ENCODE measurements at regions not wholly inside any gene's neighbourhood (a gene's known extent, or its start where the extent isn't known, plus 50 kb on each side); places are given as distances from the start of the nearest gene placed in this dataset.
"Not testable (repeated sequence)": the region's sequence is repeated elsewhere in the genome, so short reads cannot be mapped to it uniquely, and the experiment has no call there.

DNA sequence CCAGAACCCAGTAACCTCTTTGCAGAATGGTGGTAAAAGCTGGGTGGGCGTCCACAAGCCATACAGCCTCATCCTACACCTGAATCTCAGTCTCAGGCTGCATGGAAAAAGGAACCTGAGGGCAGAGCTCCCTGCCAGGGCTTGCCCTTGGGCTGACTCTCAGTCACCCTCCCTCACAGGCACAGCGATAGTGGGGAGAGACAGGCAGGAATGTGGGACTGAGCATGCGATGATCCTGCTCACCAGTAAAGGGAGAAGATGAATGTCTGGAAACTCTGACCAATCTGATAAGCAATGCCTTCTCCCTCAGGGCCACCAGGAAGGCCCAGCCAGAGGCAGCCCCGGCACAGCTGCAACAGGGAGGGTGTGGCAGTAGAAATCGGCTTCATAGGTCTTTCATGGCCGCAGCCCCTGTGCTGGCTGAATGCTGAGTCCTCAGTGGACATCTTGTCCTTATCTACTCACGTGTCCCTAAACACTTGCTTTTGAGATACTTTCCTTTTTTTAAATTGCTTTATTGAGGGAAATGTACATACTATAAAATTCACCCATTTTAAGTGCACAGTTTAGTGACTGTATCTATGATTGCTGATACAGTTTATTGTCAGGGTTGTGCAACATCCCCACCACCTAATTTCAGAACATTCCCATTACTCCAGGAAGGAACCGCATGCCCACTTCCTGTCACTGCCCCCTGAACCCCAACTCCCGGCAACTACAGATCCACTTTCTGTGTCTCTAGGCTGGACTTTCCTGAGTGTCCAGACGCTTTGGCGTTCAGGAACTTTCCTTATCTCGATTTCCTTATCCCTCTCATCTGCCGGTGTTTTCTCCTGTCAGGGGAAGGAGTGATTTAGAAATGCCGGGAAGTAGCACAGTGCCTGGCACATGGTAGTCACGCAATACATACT is 258.1 kb downstream of the PCNX1 start:
- no peak for DNase-seq

DNA sequence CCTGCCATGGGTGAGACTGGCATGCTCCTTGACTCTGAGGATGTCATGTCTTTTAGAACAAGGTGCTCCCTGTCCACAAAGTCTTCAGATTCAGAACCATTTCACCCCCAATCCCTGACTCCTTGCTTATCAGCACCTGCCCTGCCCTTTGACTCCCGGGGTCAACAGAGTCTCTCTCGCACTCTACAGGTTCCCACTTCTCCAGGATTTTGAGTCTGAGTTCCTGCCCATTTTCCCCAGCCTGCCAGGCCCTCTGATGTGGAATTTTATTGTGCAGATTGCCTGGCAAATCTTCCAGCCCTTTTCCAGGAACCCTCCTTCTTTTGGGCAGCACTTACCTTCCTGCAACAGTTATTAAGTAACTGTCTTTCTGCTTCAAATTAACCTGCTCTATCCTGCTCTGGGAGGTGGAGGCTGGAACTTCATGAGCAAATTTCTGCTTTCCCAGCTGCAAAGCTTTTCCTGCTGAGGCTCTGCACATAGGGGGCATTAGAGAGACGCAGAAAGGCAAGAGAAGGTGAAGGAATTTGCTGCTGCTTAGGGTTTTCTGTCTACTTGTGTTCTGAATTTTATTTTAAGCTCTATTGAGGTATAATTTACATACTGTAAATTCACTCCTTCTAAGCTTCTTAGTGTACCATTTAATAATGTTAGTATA is 259.1 kb downstream of the PCNX1 start:
- no peak for DNase-seq

DNA sequence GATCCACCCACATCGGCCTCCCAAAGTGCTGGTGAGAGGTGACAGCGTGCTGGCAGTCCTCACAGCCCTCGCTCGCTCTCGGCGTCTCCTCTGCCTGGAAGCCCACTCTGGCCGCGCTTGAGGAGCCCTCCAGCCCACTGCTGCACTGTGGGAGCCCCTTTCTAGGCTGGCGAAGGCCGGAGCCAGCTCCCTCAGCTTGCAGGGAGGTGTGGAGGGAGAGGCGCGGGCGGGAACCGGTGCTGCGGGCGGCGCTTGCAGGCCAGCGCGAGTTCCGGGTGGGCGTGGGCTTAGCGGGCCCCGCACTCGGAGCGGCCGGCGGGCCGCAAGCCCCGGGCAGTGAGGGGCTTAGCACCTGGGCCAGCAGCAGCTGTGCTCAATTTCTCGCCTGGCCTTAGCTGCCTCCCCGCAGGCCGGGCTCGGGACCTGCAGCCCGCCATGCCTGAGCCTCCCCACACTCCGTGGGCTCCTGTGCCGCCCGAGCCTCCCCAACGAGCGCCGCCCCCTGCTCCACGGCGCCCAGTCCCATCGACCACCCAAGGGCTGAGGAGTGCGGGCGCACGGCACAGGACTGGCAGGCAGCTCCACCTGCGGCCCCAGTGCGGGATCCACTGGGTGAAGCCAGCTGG is 260.2 kb downstream of the PCNX1 start:
- not testable (repeated sequence) for DNase-seq

DNA sequence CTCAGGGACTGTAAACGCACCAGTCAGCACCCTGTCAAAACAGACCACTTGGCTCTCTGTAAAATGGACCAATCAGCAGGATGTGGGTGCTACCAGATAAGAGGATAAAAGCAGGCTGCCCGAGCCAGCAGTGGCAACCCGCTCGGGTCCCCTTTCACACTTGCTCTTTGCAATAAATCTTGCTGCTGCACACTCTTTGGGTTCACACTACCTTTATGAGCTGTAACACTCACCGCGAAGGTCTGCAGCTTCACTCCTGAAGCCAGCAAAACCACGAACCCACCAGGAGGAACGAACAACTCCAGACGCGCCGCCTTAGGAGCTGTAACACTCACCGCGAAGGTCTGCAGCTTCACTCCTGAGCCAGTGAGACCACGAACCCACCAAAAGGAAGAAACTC is 260.9 kb downstream of the PCNX1 start:
- not testable (repeated sequence) for DNase-seq

DNA sequence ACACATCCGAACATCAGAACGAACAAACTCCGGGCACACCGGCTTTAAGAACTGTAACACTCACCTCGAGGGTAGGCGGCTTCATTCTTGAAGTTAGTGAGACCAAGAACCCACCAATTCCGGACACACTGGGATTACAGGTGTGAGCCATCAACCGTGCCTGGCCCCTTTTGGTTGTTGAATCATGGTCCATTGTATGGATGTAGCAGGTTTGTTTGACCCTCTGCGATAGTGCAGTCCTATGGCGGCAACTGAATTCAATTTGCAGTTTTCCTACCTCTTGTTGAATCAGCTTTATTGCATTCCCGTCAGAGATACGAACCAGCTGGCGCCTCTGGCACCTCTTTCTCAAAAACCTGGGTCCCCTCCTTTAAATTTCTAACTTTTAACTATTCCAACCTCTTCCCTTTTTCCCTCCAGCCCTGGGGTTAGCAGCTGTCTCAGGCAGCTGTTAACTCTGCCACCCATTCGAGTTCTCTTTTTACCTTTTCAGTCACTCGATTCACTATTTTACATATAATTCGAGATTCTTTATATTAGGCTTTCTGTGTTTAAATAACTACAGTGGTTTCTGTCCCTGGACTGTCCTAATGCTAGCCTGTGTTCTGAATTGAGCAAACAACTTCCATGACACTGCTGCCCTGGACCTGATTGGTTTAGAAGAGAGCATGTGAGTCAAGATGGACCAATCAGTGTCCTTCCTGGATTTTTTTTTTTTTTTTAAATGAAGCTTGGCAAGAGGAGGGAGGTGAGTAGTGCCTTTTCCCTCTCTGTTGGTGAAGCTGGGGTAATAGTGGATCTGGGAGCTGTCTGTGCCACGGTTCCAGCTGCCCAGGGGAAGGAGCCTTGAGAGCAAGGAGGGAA is 261.5 kb downstream of the PCNX1 start:
- DNase-seq, result no peak

DNA sequence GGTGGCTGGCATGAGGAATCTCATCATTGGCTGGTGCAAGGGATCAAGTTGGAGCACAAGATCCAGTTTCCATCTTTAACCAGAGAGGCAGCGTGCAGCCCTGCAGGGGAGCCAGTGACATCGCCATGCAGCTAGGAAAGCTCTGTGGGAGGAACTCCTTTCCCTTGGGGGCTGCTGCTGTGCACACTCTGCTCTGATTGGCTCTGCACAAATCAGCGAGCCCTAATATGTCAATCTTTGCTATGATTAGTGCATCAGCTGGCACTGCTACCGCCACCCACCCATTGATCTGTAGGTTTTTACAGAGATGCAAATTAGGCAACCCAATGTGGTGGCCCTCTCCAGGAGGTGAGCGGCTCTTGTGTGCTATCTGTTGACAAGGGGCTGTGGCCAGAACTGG is 262.6 kb downstream of the PCNX1 start:
- DNase-seq, result no peak

DNA sequence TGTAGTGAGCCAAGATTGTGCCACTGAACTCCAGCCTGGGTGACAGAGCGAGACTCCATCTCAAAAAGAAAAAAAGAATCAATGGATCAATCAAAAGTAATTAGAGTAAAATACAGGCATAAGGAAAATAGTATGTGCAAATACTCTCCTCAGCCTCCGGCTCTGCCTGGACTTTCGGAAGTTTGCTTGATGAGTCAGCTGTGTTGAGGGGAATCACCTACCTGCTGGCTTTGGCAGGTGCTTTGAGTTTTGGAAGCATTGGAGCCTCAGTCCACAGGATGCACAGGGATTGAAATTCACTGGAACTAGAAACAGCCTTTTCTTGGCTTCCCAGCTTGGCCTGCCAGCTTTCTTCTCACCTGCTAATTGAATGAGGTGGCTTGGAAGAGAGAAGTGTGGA is 268.2 kb downstream of the PCNX1 start:
- DNase-seq, result no peak

DNA sequence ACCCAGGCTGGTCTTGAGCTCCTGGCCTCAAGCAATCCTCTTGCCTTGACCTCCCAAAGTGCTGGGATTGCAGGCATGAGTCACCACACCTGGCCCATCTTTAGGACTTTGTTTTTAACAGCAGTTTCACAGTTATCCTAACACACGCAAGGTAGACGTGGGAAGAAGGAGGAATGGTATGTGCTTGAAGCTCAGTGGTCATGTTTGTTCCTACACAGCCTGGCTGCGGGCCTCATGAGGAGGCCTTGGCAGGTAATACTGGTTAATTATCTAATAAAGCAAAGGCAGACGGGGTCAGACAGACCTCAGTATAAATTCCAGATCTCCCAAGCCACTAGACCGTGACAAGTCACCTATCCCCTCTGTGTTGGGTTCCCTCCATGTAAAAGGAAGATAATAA is 271.8 kb downstream of the PCNX1 start:
- DNase-seq, result no peak

DNA sequence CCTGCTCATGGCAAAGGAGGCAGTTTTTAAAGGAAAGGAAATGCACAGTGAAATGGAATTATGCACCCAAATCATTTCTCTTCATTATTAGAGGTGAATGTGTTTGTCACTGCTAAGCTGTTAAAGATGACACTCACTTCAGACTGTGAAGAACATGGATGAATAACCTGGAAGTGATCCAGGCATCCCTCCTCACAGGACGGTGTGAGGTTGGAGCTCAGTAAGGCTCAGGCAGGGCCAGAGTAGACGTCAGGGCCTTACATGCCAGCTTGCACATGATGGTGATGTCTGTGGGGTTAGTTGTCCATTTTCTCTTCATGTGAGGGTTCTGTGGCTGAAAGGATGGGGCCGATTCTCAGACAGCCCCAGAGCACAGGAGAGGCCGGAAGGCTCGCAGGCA is 273.1 kb downstream of the PCNX1 start:
- no peak for DNase-seq

DNA sequence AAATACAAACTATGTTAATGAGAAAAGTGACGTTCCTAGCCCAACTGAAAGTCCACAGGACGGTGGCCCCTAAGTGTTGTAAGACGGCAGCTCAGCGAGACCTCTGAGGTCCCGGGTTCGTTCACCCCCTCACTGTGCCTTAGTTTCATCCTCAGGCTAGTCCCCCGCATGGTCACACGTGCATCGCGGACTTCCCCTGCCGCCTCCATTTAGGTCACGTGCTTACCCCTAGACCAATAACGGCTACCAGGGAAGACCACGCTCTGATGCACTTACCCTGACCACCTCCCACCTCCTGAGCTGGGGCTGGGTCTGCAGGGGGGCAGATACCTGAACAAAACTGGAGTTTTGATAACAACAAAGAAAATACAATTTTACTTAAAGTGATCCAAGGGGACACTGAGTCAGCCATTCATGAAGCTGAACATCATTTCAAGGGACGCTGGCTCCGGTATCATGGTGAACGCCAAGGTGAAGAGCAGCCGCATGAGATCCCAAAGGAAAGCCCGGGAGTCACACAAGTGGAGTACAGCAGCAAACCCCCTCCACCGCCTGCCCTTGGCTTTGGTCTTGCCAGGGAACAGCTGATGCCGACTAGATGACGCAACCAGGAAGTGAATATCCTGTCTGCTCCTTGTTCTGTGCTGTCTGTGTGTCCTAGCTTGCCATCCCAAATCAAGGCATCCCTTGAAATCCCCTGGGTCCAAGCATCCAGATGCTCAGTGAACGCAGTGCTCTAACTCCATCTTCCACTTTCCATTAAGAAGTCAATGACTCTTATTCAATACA is 274.1 kb downstream of the PCNX1 start:
- no peak for DNase-seq

DNA sequence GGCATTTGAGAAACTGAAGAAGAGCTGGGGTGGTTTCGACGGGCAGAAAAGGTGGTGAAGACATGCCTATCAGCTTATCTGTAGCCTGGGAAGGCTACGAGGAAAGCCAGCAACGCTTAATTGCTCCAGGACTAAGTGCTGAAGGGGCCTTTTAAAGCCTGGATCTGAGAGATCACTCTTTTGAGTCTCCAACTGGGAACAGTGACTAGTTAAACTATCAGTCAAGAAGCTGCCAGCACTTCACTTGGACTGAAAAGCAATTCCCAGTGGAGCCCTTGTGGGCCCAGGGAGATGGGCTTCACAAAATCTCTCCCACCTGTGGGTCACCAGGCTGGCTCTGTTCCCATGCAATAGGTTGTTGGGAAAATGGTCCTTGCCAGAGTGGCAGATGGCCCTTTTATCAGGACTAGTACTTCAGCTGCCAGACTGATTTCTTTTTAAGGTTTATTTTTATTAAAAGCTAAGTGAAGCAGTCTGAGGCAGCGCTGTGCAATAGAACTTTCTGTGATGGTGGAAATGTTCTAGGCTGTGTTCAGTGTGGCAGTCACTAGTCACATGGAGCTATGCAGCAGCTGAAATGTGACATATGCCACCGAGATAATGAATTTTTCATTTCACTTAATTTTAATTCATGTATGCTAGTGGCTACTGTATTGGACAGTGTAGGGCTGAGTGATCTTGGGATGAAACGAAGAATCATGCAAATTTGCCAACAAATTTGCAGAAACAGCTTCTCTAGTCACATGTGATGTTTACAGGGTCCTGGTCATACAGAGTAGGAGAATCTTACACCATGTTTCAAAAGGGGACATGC is 276.8 kb downstream of the PCNX1 start:
- no peak for DNase-seq

DNA sequence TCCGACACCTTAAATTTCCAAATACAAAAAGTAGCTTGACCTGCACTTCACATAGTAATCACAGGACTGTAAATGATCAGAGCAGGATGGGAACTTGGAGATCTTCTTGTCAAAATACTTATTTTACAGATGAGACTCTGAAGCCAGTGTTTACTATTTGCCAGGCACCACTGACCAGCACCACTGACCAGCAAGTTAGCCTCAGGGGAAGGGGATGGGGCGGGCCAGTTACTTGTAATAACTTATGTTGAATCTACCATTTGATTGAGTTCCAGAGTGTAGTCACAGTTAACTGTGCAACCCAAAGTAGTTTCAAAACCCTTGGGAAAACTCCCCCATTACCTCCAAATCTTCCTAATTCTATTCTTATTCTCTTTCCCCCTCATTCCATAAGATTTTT is 278.4 kb downstream of the PCNX1 start:
- no peak for DNase-seq

DNA sequence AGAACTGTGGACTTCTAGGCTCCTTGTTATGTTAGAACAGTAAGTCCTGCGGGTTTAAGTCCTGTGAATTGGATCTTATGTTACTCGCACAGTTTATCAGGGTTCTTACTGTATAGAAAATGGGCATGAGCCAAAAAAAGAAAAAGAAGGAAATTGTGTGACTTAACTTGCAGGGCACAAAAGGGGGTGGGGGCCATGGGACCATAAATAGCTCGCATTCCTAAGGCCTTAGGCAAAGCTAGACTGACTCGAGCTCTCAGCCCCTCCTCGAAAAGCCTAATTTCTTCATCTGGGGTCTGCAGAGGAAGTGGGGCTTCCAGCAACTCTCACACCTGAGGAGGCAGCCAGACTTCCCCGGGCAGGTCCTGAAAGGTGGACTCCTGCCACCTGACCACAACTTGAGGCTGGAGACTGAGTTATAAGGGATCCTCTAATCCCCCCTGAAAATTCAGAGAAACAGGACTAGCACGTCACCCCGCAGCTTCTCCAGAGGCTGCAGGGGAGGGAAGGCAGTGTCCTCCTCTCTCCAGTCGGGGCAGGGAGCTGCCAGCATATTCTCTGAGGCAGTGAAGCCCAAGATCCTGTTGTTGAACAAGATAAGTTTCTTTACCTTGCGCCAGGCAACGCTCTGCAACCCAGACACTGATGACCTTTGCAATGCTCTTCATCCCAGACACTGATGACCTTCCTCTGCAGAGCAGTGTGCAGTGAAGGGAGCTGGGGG is 280.5 kb downstream of the PCNX1 start:
- no peak for DNase-seq

DNA sequence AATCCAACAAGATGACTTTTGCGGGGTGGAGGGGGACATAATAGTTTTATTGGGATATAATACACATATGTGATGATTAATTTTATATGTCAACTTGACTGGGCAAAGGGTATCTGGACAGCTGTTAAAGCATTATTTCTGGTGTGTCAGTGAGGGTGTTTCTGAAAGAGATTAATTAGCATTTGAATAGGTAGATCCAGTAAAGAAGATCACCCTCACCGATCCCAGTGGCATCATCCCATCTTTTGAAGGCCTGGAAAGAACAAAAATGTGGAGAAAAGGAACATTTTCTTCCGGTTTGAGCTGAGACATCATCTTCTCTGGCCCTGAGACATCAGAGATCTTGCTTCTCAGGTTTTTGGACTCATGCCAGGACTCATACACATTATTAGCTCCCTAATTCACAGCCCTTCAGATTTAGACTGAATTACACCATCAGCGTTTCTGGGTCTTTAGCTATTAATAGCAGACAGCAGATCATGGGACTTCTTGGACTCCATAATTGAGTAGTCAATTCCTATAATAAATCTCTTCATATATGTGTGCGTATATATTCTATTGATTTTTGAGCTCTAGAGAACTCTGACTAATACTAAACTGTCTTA is 283.6 kb downstream of the PCNX1 start:
- no peak for DNase-seq

DNA sequence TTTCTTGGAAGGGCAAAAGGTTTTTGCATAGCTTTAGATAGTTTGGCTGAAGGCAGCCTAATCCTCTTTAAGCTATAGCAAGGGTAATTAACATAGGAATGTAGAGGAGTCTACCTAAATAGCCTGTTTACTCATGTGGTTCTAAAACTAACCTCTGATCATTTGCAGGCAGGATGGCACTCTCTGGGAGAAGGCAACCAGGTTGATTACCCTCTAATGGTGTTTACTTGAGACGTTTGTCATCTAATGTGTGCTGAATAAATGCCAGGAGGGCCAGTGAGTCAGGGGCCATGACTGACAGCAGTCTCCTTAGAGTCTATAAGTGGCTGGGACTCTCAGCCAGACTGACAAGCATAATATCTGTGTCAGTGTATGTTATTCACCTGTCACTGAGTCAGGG is 286.4 kb downstream of the PCNX1 start:
- no peak for DNase-seq

DNA sequence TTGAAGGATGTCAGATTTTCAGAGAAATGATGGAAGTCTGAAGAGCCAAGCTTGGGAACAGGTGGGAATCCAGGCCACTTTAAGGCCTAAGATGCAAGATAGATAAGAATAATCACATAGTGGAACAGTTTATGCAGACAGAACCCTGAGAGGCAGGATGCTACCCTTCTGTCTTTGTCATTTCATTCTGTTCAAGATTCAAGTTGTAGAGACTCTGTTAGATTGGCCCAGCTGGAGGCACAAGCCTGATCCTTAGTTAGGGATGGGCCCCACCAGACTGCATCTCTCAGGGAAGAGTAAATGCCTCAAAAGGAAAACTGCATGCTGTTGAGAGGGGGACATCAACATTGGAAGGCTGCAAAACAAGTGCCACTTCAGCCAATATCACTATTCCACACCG is 287.0 kb downstream of the PCNX1 start:
- DNase-seq, result no peak

DNA sequence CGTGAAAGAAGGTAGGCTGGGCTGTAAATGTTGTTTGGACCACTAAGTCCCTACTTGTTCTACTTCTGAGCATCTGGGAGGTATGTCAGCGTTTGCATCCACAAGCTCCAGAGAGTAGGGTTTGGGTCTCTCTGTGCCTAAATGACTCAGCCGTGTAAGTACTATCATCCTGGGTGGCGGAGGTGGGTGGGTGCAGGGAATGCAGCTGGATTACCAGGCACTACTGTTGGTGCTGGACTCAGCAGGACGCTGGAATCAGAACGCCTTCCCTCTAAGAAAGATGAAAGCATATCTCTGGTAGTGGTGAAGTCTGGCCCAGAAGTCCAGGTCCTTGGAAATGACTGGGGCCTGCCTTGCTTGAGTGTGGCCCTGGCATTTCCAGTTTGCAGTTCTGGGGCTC is 289.7 kb downstream of the PCNX1 start:
- no peak for DNase-seq

DNA sequence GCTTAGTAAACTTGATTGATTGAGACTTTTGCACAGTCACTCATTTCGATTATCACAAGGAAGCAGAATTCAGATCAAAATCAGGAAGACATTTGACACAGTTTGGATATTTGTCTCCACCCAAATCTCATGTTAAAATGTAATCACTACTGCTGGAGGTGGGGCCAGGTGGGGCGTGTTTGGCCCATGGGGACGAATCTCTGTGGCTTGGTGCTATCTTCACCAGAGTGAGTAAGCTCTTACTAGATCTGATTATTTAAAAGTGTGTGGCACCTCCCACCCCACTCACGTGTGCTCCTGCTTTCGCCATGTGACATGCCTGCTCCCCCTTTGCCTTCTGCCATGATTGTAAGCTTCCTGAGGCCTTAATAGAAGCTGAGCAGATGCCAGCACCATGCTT is 291.4 kb downstream of the PCNX1 start:
- DNase-seq, result no peak

DNA sequence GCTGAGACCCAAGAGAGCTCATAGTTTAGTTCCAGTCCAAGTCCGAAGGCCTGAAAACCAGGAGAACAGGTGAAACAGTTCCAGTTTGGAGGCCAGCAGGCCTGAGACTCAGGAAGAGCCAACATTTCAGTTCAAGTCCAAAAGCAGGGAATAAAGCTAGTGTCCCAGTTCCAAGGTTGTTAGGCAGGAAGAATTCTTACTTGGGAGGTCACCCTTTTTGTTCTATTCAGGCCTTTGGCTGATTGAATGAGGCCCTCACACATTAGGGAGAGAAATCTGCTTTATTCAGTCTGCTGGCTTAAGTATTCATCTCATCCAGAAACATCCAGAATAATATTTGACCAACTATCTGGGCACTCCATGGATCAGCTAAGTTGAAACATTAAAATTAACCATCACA is 294.6 kb downstream of the PCNX1 start:
- DNase-seq, result no peak

DNA sequence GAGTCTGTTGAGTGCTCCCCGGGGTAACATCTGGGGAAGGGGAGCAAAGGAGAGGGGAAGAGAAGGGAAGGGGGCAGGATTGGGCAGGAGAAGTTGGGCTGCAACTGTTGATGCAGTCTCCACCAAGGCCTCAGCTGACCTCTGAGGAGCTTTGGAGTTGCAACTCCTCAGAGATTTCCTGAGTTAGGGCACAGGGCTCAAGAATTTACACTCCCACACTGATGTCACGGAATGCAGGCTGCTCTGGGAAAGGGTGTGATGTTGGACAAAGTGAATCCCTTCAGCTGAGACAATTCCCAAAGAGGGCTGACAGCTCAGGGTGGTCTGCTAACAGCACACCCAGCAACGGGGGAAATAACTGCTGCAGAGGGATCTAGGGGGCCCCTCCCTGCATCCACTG is 295.6 kb downstream of the PCNX1 start:
- DNase-seq, result no peak
